Osteoblast (primary cell): ENCODE measurements at regions not wholly inside any gene's neighbourhood (a gene's known extent, or its start where the extent isn't known, plus 50 kb on each side); places are given as distances from the start of the nearest gene placed in this dataset.

Source experiments
- DNase-seq: peaks from one replicate; pipeline ENCODE4 v3.0.0; 2011; ENCODE audit warnings: low spot score, mixed read lengths; ENCODE audit not compliant: insufficient read length; ENCODE audit errors: missing footprints
- H2AFZ ChIP-seq: 2 replicates; pipeline ENCODE4 v1.6.0; 2011; ENCODE audit warnings: mild to moderate bottlenecking, low read length
- H3K27ac ChIP-seq: 2 replicates; pipeline ENCODE4 v1.5.1; 2011; ENCODE audit warnings: mild to moderate bottlenecking, low read depth, low read length, moderate library complexity
- H3K27me3 ChIP-seq: 2 replicates; pipeline ENCODE4 v1.6.0; 2012; ENCODE audit warnings: mild to moderate bottlenecking, control low read depth, inconsistent platforms, low read length, moderate library complexity; ENCODE audit not compliant: insufficient read depth
- H3K36me3 ChIP-seq: 2 replicates; pipeline ENCODE4 v1.5.1; 2011; ENCODE audit warnings: mild to moderate bottlenecking, low read length, control low read depth, moderate library complexity; ENCODE audit not compliant: insufficient read depth
- H3K4me1 ChIP-seq: 2 replicates; pipeline ENCODE4 v1.5.1; 2011; ENCODE audit warnings: mild to moderate bottlenecking, low read length, control low read depth, moderate library complexity; ENCODE audit not compliant: insufficient read depth
- H3K4me2 ChIP-seq: 2 replicates; pipeline ENCODE4 v1.6.0; 2011; ENCODE audit warnings: mild to moderate bottlenecking, low read length; ENCODE audit not compliant: insufficient read depth
- H3K4me3 ChIP-seq: fragments of 200-600 bp; sonication (generic); 3 replicates; pipeline ENCODE4 v1.5.1; 2012; ENCODE audit warnings: mild to moderate bottlenecking, low read length, inconsistent platforms; ENCODE audit not compliant: insufficient read depth
- H3K79me2 ChIP-seq: 2 replicates; pipeline ENCODE4 v1.6.0; 2012; ENCODE audit warnings: mild to moderate bottlenecking, low read length, control low read depth, inconsistent platforms; ENCODE audit not compliant: insufficient read depth
- H3K9me3 ChIP-seq: 2 replicates; pipeline ENCODE4 v1.5.1; 2011; ENCODE audit warnings: low read depth, low read length, control low read depth
- H4K20me1 ChIP-seq: 2 replicates; pipeline ENCODE4 v1.6.0; 2012; ENCODE audit warnings: mild to moderate bottlenecking, low read length, control low read depth; ENCODE audit not compliant: insufficient read depth
- TF ChIP-seq, protein P1 (sequence below): IDR thresholded peaks from 2 replicates; pipeline ENCODE4 v1.5.1; 2011; ENCODE audit warnings: mild to moderate bottlenecking, low read depth, low read length, moderate library complexity; ENCODE audit errors: extremely low read depth

DNA sequence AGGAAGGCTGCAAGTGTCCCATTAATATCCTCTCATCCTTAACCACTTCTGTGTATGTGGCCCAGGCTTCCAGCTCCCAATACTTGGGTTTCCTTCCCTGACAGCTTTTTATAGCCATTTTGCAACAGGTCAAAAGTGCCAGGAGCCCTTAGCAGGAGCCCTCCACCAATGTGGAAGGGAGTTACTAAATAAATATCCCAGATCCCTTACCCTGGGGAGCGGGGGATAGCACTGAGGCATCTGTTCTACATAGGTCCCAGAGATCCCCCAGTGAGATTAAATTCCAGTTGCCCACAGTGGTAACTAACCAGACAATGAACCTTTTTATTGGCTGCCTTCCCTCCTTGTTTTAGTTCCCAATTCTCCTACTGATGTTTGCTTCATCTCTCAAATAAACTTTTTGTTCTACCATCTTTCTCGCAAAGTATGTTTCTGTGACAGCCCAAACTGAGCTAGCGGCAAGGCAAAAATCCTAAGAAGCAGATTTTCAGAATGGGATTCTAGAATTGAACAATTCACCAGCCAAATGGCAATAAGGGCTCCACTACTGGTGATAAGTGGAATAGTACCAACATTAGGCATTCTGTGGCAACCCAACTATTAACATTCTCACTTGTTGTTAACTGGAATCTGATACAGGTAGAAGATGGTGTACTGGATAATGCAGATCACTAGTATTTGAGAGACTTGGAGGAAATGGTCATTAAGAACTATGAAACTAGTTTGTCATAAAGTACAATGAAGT is 83.9 kb upstream of the MAPRE2 start:
- no peak overlapping the region for H3K27ac ChIP-seq
- no peak overlapping the region for H3K4me2 ChIP-seq
- no peak overlapping the region for H2AFZ ChIP-seq
- no peak overlapping the region for H3K4me3 ChIP-seq
- no peak for DNase-seq
- H3K36me3 ChIP-seq = no peaks in the 10 kb centered on the region
- no peaks in the 10 kb centered on the region for H4K20me1 ChIP-seq
- H3K9me3 ChIP-seq = no peaks in the 10 kb centered on the region
- TF ChIP-seq, protein P1, sequence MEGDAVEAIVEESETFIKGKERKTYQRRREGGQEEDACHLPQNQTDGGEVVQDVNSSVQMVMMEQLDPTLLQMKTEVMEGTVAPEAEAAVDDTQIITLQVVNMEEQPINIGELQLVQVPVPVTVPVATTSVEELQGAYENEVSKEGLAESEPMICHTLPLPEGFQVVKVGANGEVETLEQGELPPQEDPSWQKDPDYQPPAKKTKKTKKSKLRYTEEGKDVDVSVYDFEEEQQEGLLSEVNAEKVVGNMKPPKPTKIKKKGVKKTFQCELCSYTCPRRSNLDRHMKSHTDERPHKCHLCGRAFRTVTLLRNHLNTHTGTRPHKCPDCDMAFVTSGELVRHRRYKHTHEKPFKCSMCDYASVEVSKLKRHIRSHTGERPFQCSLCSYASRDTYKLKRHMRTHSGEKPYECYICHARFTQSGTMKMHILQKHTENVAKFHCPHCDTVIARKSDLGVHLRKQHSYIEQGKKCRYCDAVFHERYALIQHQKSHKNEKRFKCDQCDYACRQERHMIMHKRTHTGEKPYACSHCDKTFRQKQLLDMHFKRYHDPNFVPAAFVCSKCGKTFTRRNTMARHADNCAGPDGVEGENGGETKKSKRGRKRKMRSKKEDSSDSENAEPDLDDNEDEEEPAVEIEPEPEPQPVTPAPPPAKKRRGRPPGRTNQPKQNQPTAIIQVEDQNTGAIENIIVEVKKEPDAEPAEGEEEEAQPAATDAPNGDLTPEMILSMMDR = no peak
- peaks cover 2% of the 10 kb centered on the region for H3K4me1 ChIP-seq
- no peaks in the 10 kb centered on the region for H3K79me2 ChIP-seq
- H3K27me3 ChIP-seq = peaks cover 7% of the 10 kb centered on the region

DNA sequence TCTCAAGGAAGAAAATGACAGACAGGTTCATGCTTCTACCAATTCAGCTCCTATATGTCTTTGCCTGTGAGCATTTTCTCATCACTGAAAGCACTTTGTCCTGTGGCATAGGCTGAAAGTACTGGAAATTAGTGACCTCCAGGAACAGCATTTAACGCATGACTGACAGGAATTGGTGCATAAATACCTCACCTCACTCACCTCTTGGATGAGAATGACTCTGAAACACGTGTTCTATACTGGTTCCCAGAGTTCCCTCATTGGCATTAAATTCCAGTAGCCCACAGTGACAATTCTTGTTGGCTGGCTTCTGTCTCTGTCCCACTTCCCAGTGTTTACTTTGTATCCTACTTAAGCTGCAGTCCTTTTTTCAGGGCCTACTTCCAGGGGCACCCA is 83.4 kb upstream of the MAPRE2 start:
- no peak overlapping the region for H2AFZ ChIP-seq
- no peak overlapping the region for H3K4me3 ChIP-seq
- no peak overlapping the region for H3K27ac ChIP-seq
- TF ChIP-seq, protein P1 = no peak
- H3K4me2 ChIP-seq = no peak overlapping the region
- no peaks in the 10 kb centered on the region for H4K20me1 ChIP-seq
- H3K36me3 ChIP-seq = no peaks in the 10 kb centered on the region
- DNase-seq = no peak
- peaks cover 7% of the 10 kb centered on the region for H3K27me3 ChIP-seq
- H3K4me1 ChIP-seq = peaks cover 2% of the 10 kb centered on the region
- H3K9me3 ChIP-seq = no peaks in the 10 kb centered on the region
- H3K79me2 ChIP-seq = no peaks in the 10 kb centered on the region

DNA sequence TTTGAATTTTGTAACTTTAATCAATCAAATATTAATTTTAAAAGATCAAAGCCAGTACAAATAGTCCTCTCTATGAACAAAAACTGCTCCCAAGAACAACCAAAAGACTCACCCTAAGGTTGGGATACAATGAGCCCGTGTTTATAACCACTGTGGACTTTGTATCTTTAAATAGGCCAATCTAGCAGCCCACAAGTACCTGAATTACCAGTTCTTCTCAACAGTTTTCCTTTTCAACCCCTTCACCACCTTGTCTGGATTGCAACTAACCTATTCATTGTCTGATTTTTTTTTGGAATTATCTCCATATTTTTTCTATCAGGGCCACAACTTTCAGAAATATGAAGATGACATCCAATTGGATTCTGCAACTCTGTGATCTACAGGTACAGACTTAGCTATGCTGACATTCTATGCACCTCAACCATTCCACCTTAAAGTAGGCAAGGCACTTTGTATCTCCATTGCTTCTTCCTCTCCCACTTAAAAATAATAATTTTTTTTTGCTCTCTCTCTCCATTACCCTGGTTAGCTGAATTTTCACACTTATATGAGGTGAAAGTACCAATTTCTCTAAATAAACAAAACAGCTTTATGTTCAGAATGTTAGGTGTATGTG is 81.9 kb upstream of the MAPRE2 start:
- H3K27me3 ChIP-seq = peaks cover 7% of the 10 kb centered on the region
- H2AFZ ChIP-seq = no peak overlapping the region
- H3K4me1 ChIP-seq = peaks cover 2% of the 10 kb centered on the region
- H3K9me3 ChIP-seq = no peaks in the 10 kb centered on the region
- no peaks in the 10 kb centered on the region for H4K20me1 ChIP-seq
- no peak overlapping the region for H3K27ac ChIP-seq
- no peak for DNase-seq
- H3K79me2 ChIP-seq = no peaks in the 10 kb centered on the region
- H3K4me2 ChIP-seq = no peak overlapping the region
- no peak overlapping the region for H3K4me3 ChIP-seq
- TF ChIP-seq, protein P1 = no peak
- no peaks in the 10 kb centered on the region for H3K36me3 ChIP-seq

DNA sequence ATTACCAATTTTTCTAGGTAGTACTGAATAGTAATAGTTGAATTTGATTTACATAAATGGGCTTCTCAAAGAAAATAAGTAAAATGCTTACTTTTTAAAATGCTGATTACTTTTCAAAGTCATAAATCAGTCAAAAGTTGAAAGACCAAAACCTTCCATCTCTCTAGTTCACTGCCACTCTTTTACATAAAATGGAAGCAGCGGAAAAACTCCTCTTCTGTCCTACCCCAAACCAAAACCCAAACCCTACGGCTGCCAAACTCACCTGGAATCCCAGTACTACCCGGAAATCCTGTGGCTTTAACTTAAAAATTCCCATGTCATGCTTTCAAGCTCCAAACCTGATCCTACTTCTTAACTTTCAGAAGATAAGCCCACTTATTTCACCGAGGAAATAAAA is 81.2 kb upstream of the MAPRE2 start:
- no peak overlapping the region for H3K4me3 ChIP-seq
- no peaks in the 10 kb centered on the region for H3K36me3 ChIP-seq
- H3K79me2 ChIP-seq = no peaks in the 10 kb centered on the region
- no peak for DNase-seq
- H3K27ac ChIP-seq = no peak overlapping the region
- H3K27me3 ChIP-seq = peaks cover 7% of the 10 kb centered on the region
- no peak overlapping the region for H2AFZ ChIP-seq
- no peak overlapping the region for H3K4me2 ChIP-seq
- TF ChIP-seq, protein P1 = no peak
- no peaks in the 10 kb centered on the region for H4K20me1 ChIP-seq
- no peaks in the 10 kb centered on the region for H3K9me3 ChIP-seq
- peaks cover 2% of the 10 kb centered on the region for H3K4me1 ChIP-seq
